GM18868 (cell line): ENCODE measurements at regions not wholly inside any gene's neighbourhood (a gene's known extent, or its start where the extent isn't known, plus 50 kb on each side); places are given as distances from the start of the nearest gene placed in this dataset.

Experiments used
- ATAC-seq: cut with Tn5 transposase; IDR thresholded peaks from one replicate; pipeline ENCODE4 v1.9.1; 2021; ENCODE audit warnings: mild to moderate bottlenecking, moderate library complexity; ENCODE audit not compliant: unreplicated experiment

GRCh38 chr3:105022813-105023212 is 343.9 kb upstream of the ALCAM start:
- no peak for ATAC-seq

- ATAC-seq, result no peak
These were observed 336.5 kb upstream of the ALCAM start for GRCh38 chr3:105030211-105030610.

GRCh38 chr3:105032541-105032940 is 334.2 kb upstream of the ALCAM start:
- ATAC-seq, result no peak

GRCh38 chr3:105033081-105033480 is 333.6 kb upstream of the ALCAM start:
- ATAC-seq, result no peak

GRCh38 chr3:105039004-105039403 is 327.7 kb upstream of the ALCAM start:
- ATAC-seq, result no peak

GRCh38 chr3:105040026-105040622 is 326.6 kb upstream of the ALCAM start:
- ATAC-seq, result no peak

- no peak for ATAC-seq
These were observed 324.1 kb upstream of the ALCAM start for GRCh38 chr3:105042586-105042985.

GRCh38 chr3:105051111-105051510 is 315.6 kb upstream of the ALCAM start:
- no peak for ATAC-seq

- ATAC-seq, result no peak
These were observed 314.7 kb upstream of the ALCAM start for GRCh38 chr3:105051972-105052371.

- ATAC-seq, result no peak
These were observed 303.9 kb upstream of the ALCAM start for GRCh38 chr3:105062853-105063252.

- no peak for ATAC-seq
These were observed 300.5 kb upstream of the ALCAM start for GRCh38 chr3:105065895-105066839.

- no peak for ATAC-seq
These were observed 299.3 kb upstream of the ALCAM start for GRCh38 chr3:105067361-105067760.

GRCh38 chr3:105077060-105077822 is 289.5 kb upstream of the ALCAM start:
- ATAC-seq, result no peak

- ATAC-seq, result no peak
These were observed 282.8 kb upstream of the ALCAM start for GRCh38 chr3:105083945-105084344.

GRCh38 chr3:105085506-105085905 is 281.2 kb upstream of the ALCAM start:
- ATAC-seq, result no peak

- no peak for ATAC-seq
These were observed 273.1 kb upstream of the ALCAM start for GRCh38 chr3:105093371-105094252.

- ATAC-seq, result no peak
These were observed 272.1 kb upstream of the ALCAM start for GRCh38 chr3:105094588-105094987.

- no peak for ATAC-seq
These were observed 270.6 kb upstream of the ALCAM start for GRCh38 chr3:105096071-105096470.

GRCh38 chr3:105101603-105102002 is 265.1 kb upstream of the ALCAM start:
- no peak for ATAC-seq

GRCh38 chr3:105103139-105103538 is 263.6 kb upstream of the ALCAM start:
- no peak for ATAC-seq

- ATAC-seq, result no peak
These were observed 257.9 kb upstream of the ALCAM start for GRCh38 chr3:105108823-105109222.
